NCI-H1930 (cell line): ENCODE measurements at regions not wholly inside any gene's neighbourhood (a gene's known extent, or its start where the extent isn't known, plus 50 kb on each side); places are given as distances from the start of the nearest gene placed in this dataset.
"Not testable (repeated sequence)": the region's sequence is repeated elsewhere in the genome, so short reads cannot be mapped to it uniquely, and the experiment has no call there.

Source experiments
- DNase-seq, 2 experiments: peaks; one replicate each; lab custom pipeline; 2025; lab: John Stamatoyannopoulos, UW

GRCh38 chr3:106457281-106458180 lies 588.7 kb upstream of the CBLB start:
- no peak for DNase-seq

GRCh38 chr3:106458952-106459351 lies 590.1 kb upstream of the CBLB start:
- no peak for DNase-seq

- no peak for DNase-seq
These were observed 598.1 kb upstream of the CBLB start for GRCh38 chr3:106466881-106467280.

GRCh38 chr3:106473576-106474475 lies 605.0 kb upstream of the CBLB start:
- DNase-seq: no peak

- no peak for DNase-seq
These were observed 613.6 kb upstream of the CBLB start for GRCh38 chr3:106482451-106482850.

GRCh38 chr3:106485217-106485616 lies 616.4 kb upstream of the CBLB start:
- DNase-seq: no peak

GRCh38 chr3:106485802-106486201 lies 617.0 kb upstream of the CBLB start:
- peak; percentile 9 to 44 for DNase-seq

GRCh38 chr3:106486945-106487639 lies 618.3 kb upstream of the CBLB start:
- not testable (repeated sequence) for DNase-seq

- no peak for DNase-seq
These were observed 619.5 kb upstream of the CBLB start for GRCh38 chr3:106488331-106488730.

- no peak for DNase-seq
These were observed 623.0 kb upstream of the CBLB start for GRCh38 chr3:106491796-106492195.

GRCh38 chr3:106508331-106508893 lies 639.6 kb upstream of the CBLB start:
- DNase-seq: no peak

- DNase-seq: no peak
These were observed 641.4 kb upstream of the CBLB start for GRCh38 chr3:106510206-106510605.

GRCh38 chr3:106512846-106513245 lies 644.0 kb upstream of the CBLB start:
- no peak for DNase-seq

- no peak for DNase-seq
These were observed 645.6 kb upstream of the CBLB start for GRCh38 chr3:106514431-106514830.

- DNase-seq: no peak
These were observed 649.7 kb upstream of the CBLB start for GRCh38 chr3:106518516-106518915.

- DNase-seq: no peak
These were observed 653.6 kb upstream of the CBLB start for GRCh38 chr3:106522397-106522796.

GRCh38 chr3:106528932-106529331 lies 660.1 kb upstream of the CBLB start:
- DNase-seq: no peak

- DNase-seq: no peak
These were observed 660.9 kb upstream of the CBLB start for GRCh38 chr3:106529738-106530137.

GRCh38 chr3:106530367-106530766 lies 661.6 kb upstream of the CBLB start:
- no peak for DNase-seq

GRCh38 chr3:106531771-106532329 lies 663.0 kb upstream of the CBLB start:
- DNase-seq: not testable (repeated sequence)

- no peak for DNase-seq
These were observed 664.4 kb upstream of the CBLB start for GRCh38 chr3:106533093-106533787.
